GM18951 (cell line): ENCODE measurements at regions not wholly inside any gene's neighbourhood (a gene's known extent, or its start where the extent isn't known, plus 50 kb on each side); places are given as distances from the start of the nearest gene placed in this dataset.

Experiments
- POLR2A ChIP-seq: IDR thresholded peaks from 4 replicates; pipeline ENCODE4 v1.6.1; 2011; ENCODE audit warnings: mild to moderate bottlenecking; ENCODE audit not compliant: insufficient read length, insufficient read depth; ENCODE audit errors: extremely low read depth
- in situ Hi-C: fragments of 300-500 bp; cut with MboI; formaldehyde crosslinking; loops from one replicate; pipeline ENCODE4 v1.12.0; 2022; ENCODE audit warnings: low sequenced_read_pairs, mixed read lengths, inconsistent platforms; ENCODE audit not compliant: unreplicated experiment

- TF ChIP-seq POLR2A, result no peak
- in situ Hi-C loops, result no loop called here
Observed at GRCh38 chr2:37852585-37853014, 72.5 kb upstream of the RMDN2 start.

- TF ChIP-seq POLR2A, result no peak
- in situ Hi-C loops, result no loop called here
Observed at GRCh38 chr2:37854676-37855282, 70.3 kb upstream of the RMDN2 start.

DNA sequence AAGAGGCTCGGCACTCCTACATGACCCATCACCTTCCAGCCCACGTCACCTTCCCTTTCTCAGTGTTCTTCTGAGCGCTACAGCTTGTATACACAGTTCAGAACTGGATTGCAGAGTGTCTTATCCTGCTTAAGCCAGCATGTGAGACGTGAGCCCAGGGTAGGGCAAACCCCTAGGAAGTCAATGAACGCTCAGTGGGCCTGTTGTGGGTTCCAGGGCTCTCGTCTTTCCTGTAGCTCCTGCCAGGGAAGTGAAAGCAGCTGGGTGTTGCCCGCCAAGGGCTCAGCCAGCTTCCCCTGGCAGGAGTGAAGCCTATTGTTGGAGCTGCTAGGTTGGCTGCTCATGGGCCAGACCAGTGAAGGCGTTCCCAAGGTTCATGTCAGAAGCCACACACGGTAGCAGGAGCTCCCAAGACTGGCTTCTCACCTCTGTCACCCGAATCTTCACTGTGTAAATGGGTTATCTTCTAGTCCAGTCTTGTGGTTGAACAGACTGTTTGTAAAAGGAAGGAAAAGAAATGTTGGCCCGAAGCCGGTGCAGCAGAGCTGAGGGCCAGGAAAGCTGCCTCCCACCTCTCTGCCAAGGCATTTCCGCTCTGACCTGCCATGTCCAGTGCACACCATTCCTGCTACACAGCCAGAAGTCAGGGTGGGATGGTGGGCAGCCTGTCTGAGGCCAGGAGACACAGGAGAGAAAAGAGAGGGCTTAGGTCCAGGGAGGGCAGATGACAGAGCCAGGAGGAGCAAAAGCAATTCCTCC, 69.6 kb upstream of the RMDN2 start:
- no peak for TF ChIP-seq POLR2A
- in situ Hi-C loops, result no loop called here

DNA sequence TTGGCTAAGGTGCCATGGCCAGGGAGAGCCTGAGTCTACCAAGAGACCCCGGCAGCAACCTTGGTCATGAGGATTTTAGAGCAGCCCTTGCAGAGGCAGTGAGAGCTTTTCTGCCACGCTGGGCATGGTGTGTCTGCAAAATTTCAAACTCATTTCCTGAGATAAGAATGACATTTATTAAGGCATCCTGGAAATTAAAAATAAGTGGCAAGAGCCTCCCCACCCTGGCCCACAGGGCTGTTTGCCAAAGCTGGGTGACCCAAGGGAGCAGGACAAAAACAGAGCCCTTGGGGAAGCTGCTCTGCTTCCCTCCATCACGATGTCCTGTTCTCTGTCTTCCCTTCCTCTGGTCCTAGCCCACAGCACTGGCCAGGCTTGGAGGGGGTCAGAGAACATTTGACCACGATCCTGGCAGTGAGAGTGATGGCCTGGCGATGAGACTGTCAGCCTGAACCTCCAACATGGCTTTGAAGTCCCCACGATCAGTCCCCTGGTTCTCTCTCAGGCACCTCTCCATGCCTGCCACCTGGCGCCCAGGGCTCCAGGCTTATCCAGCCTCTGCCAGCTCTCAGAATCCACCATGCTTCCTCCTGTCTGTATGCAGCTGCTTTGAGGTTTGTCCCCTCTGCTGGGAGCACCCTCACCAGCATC, 68.9 kb upstream of the RMDN2 start:
- in situ Hi-C loops, result no loop called here
- no peak for TF ChIP-seq POLR2A

DNA sequence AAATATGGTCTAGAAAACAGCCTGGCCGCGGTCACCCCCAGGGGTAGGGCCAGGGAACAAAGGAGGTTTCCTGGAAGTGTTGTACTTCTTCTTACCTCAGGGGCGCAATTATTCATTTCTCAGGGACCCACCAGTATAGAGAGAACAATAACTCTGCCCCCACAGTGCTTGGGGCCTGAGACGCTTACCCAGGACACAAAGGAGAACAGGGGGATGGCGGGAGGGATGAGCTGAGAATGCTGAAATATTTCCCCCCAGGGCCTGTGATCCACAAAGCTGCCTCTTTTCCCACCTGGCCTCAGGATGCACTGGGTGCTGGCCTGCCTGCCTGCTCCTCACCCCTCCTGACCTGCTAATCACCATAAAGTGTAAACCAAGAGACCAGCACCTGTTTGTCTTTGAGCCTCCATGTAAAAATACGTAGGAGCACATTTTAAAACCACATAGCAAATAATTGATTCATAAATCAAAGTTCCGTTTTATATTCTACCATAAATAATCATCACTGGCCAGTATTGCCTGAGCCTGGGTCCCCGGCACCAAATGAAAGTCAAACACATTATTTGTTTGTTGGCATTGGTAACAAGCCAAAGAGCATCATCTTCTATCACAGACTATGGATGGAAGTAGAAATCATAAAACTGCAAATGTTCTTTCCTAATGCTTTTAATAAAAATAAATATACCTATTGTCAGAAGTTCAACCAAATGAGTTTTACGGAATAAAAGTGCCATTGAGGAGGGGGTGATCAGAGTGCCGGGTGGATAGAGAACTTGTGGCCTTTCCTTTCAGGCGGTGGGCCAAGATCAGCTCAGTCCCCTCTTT, 67.3 kb upstream of the RMDN2 start:
- in situ Hi-C loops, result no loop called here
- no peak for TF ChIP-seq POLR2A

- in situ Hi-C loops, result no loop called here
- no peak for TF ChIP-seq POLR2A
Observed at GRCh38 chr2:37858400-37858711, 66.7 kb upstream of the RMDN2 start.

DNA sequence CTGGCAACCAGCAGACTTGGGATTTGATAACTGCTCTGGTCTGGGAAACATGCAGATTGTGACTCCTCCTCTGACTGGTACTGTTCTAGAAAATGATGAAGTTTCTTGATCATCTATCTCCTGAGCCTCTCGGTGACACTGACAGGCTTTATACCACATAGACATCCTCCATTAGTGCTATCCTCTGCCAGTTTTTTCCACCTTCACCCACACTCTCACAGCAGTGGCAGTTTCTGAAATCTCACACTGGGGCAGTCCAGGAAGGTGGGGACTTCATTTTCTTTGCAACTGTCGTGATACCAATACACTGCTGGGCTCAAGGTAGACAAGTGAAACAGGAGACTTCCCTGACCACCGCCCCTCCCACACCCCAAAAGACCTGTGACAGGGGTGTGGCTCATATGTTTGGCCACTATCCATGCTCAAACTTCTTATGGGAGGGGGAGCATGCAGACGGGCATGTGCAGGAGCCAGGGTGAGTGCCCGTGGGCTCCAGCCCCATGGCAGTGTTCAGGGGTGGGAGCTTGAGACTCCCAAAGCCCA, 66.3 kb upstream of the RMDN2 start:
- TF ChIP-seq POLR2A, result no peak
- in situ Hi-C loops, result no loop called here

GRCh38 chr2:37862620-37863019, 62.5 kb upstream of the RMDN2 start:
- in situ Hi-C loops, result no loop called here
- TF ChIP-seq POLR2A, result no peak

GRCh38 chr2:37864217-37864616, 60.9 kb upstream of the RMDN2 start:
- in situ Hi-C loops, result no loop called here
- no peak for TF ChIP-seq POLR2A

- in situ Hi-C loops, result no loop called here
- TF ChIP-seq POLR2A, result no peak
Observed at GRCh38 chr2:37865640-37866039, 59.4 kb upstream of the RMDN2 start.

DNA sequence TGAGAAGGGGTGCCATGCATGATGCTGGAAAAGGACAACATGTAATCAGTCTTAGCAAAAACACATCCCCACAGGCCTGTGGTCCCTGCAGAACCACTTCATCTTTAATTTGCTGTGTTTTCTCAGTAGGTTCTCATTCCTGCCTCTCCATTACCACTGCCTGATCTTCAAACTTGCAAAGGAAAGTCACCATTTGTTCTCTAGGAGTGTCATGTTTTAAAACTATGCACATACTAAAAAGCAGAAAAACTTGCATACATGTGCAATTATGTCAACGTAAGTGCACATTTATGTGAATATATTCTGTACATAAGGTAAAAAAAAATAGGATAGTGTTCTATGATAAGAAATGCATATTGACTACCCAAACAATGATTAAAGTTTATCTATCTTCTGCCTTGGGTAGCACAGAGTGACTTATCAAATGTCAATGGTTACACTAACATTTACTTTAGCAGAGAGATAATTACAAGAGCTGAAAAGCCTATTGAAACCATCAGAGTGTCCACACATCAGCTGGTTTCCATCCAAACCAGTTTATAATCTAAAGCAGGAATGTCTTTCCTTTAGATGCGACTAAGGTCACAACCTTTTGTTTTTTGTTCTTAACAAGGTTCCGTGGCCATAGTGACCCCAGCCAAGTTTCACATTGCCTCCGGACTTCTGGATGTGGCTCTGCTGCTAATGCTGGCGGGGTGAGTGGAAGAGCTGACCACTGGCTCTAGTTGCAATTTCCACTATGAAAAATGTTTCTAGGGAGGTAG, 58.7 kb upstream of the RMDN2 start:
- no peak for TF ChIP-seq POLR2A
- in situ Hi-C loops, result no loop called here

DNA sequence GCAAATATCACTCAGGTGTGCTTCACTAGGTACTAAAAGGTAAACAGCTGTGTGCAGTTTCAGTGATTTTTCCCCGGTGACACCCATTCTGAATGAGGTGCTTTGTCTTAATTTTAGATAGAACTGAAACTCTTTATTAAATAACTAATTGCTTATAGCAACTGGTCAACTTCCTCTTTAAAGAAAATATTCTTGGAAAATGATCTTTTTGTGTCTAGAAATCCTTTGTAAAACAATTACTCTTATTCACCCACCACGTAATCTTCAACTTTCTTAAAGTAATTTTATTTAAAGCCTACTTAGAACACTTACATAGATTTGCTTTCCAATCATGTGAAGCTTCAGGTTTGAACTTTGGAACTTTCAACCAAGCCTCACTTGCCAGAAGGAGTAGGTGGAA, 57.9 kb upstream of the RMDN2 start:
- in situ Hi-C loops, result no loop called here
- TF ChIP-seq POLR2A, result no peak

DNA sequence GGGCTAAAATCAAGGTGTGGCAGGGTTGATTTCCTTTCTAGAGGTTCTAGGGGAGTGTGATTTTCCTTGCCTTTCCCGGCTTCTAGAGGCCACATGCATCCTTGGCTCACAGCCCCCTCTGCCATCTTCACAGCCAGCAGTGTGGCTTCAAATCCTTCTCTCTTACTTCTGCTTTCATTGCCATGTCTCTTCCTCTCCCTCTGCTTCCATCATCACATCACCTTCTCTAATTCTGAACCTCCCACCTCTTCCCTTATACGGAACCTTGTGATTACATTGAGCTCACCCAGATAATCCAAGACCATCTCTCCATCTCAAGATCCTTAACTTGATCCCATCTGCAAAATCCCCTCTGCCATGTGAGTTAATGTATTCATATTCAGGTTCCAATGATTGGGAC, 56.2 kb upstream of the RMDN2 start:
- in situ Hi-C loops, result no loop called here
- TF ChIP-seq POLR2A, result no peak

- in situ Hi-C loops, result no loop called here
Observed at GRCh38 chr2:37869304-37869703, 55.8 kb upstream of the RMDN2 start.

More at GRCh38 chr2:37869304-37869703, 55.8 kb upstream of the RMDN2 start:
- no peak for TF ChIP-seq POLR2A
